WTC11 (cell line): ENCODE measurements at regions not wholly inside any gene's neighbourhood (a gene's known extent, or its start where the extent isn't known, plus 50 kb on each side); places are given as distances from the start of the nearest gene placed in this dataset.
"Not testable (repeated sequence)": the region's sequence is repeated elsewhere in the genome, so short reads cannot be mapped to it uniquely, and the experiment has no call there.

Source experiments
- ATAC-seq: fragments of 200-7000 bp; cut with Tn5 transposase; 2 replicates; pipeline ENCODE4 v1.10.0; 2021; ENCODE audit warnings: mild to moderate bottlenecking, moderate library complexity
- CTCF ChIA-PET: fragments of 300-600 bp; sonication (Branson Sonifier 250); formaldehyde crosslinking; loops from one replicate; lab custom pipeline; 2021; ENCODE audit warnings: antibody characterized with exemption; lab: Charles Lee
- POLR2A ChIA-PET: fragments of 350-600 bp; sonication (Branson Sonifier 250); formaldehyde crosslinking; loops from one replicate; lab custom pipeline; 2021; ENCODE audit warnings: antibody characterized with exemption; lab: Charles Lee
- DNase-seq: peaks from one replicate; pipeline ENCODE4 v3.0.0; 2021; ENCODE audit warnings: low spot score
- H3K27ac Mint-ChIP-seq: 2 replicates; pipeline ENCODE4 v1.8.0; 2021; ENCODE audit warnings: mixed read lengths
- H3K27me3 Mint-ChIP-seq: 2 replicates; pipeline ENCODE4 v1.8.0; 2021; ENCODE audit warnings: low read depth, mild to moderate bottlenecking, moderate library complexity, mixed read lengths
- H3K36me3 Mint-ChIP-seq: 2 replicates; pipeline ENCODE4 v1.8.0; 2021; ENCODE audit warnings: mixed read lengths
- H3K4me1 Mint-ChIP-seq: 2 replicates; pipeline ENCODE4 v1.8.0; 2022; ENCODE audit warnings: mixed read lengths
- H3K4me3 Mint-ChIP-seq: 2 replicates; pipeline ENCODE4 v1.8.0; 2021; ENCODE audit warnings: mild to moderate bottlenecking, moderate library complexity, mixed read lengths
- H3K9me3 Mint-ChIP-seq: 2 replicates; pipeline ENCODE4 v1.8.0; 2021; ENCODE audit warnings: mixed read lengths
- FOXP1 ChIP-seq: sonication (generic); formaldehyde crosslinking; IDR thresholded peaks from 2 replicates; pipeline ENCODE4 v1.8.0; 2022; ENCODE audit warnings: missing genetic modification reagents, mild to moderate bottlenecking, moderate library complexity, borderline replicate concordance
- GABPB1 ChIP-seq: sonication (generic); formaldehyde crosslinking; IDR thresholded peaks from 2 replicates; pipeline ENCODE4 v1.8.1; 2023; ENCODE audit warnings: mild to moderate bottlenecking, missing genetic modification reagents
- HMGA2 ChIP-seq: fragments of 250-450 bp; sonication (Bioruptor Pico); IDR thresholded peaks from 2 replicates; pipeline ENCODE4 v1.4.0; 2021; ENCODE audit warnings: mild to moderate bottlenecking, moderate library complexity
- IRF2 ChIP-seq: sonication (generic); formaldehyde crosslinking; IDR thresholded peaks from 2 replicates; pipeline ENCODE4 v1.8.0; 2022; ENCODE audit warnings: low read depth, missing genetic modification reagents, borderline replicate concordance
- MXD4 ChIP-seq: fragments of 250-450 bp; sonication (Bioruptor Pico); IDR thresholded peaks from 2 replicates; pipeline ENCODE4 v1.8.0; 2021; ENCODE audit warnings: mild to moderate bottlenecking, moderate library complexity, borderline replicate concordance
- NR3C1 ChIP-seq: sonication (generic); formaldehyde crosslinking; conservative IDR thresholded peaks from 2 replicates; pipeline ENCODE4 v1.8.1; 2023; ENCODE audit warnings: low read depth, mild to moderate bottlenecking, missing genetic modification reagents
- OVOL2 ChIP-seq: fragments of 250-450 bp; sonication (Bioruptor Pico); IDR thresholded peaks from 2 replicates; pipeline ENCODE4 v1.9.0; 2021; ENCODE audit warnings: mild to moderate bottlenecking, borderline replicate concordance
- SMAD3 ChIP-seq: sonication (generic); formaldehyde crosslinking; IDR thresholded peaks from 2 replicates; pipeline ENCODE4 v1.8.0; 2022; ENCODE audit warnings: missing genetic modification reagents, mild to moderate bottlenecking, borderline replicate concordance
- SOX15 ChIP-seq: fragments of 250-450 bp; sonication (Bioruptor Pico); IDR thresholded peaks from 2 replicates; pipeline ENCODE4 v1.9.0; 2021; ENCODE audit warnings: mild to moderate bottlenecking
- TCF7 ChIP-seq: sonication (generic); formaldehyde crosslinking; IDR thresholded peaks from 2 replicates; pipeline ENCODE4 v1.8.0; 2022; ENCODE audit warnings: mild to moderate bottlenecking, low read depth, missing genetic modification reagents, moderate library complexity
- TEAD4 ChIP-seq: sonication (generic); formaldehyde crosslinking; IDR thresholded peaks from 2 replicates; pipeline ENCODE4 v1.8.0; 2022; ENCODE audit warnings: mild to moderate bottlenecking, missing genetic modification reagents
- ZNF263 ChIP-seq: sonication (generic); formaldehyde crosslinking; IDR thresholded peaks from 2 replicates; pipeline ENCODE4 v1.8.1; 2022; ENCODE audit warnings: low read depth, mild to moderate bottlenecking, moderate library complexity, missing genetic modification reagents
- ZNF396 ChIP-seq: fragments of 250-450 bp; sonication (Bioruptor Pico); IDR thresholded peaks from 2 replicates; pipeline ENCODE4 v1.8.0; 2021; ENCODE audit warnings: mild to moderate bottlenecking, moderate library complexity, borderline replicate concordance
- TF ChIP-seq, protein P1 (sequence below): sonication (generic); formaldehyde crosslinking; IDR thresholded peaks from 2 replicates; pipeline ENCODE4 v1.8.1; 2023; ENCODE audit warnings: mild to moderate bottlenecking, missing genetic modification reagents
- TF ChIP-seq, protein P2 (sequence below): fragments of 250-450 bp; sonication (Bioruptor Pico); IDR thresholded peaks from 2 replicates; pipeline ENCODE4 v1.8.0; 2021; ENCODE audit warnings: mild to moderate bottlenecking
- TF ChIP-seq, protein P3 (sequence below): sonication (generic); formaldehyde crosslinking; IDR thresholded peaks from 2 replicates; pipeline ENCODE4 v1.8.1; 2023; ENCODE audit warnings: mild to moderate bottlenecking, missing genetic modification reagents
- TF ChIP-seq, protein P4 (sequence below): sonication (generic); formaldehyde crosslinking; IDR thresholded peaks from 2 replicates; pipeline ENCODE4 v1.8.0; 2022; ENCODE audit warnings: mild to moderate bottlenecking, missing genetic modification reagents
- TF ChIP-seq, protein P5 (sequence below): sonication (generic); formaldehyde crosslinking; IDR thresholded peaks from 2 replicates; pipeline ENCODE4 v1.8.1; 2023; ENCODE audit warnings: mild to moderate bottlenecking, missing genetic modification reagents, moderate library complexity
- TF ChIP-seq, protein P6 (sequence below): sonication (generic); formaldehyde crosslinking; IDR thresholded peaks from 2 replicates; pipeline ENCODE4 v1.8.1; 2022; ENCODE audit warnings: mild to moderate bottlenecking, missing genetic modification reagents, moderate library complexity, borderline replicate concordance
- TF ChIP-seq, protein P7 (sequence below): sonication (generic); formaldehyde crosslinking; IDR thresholded peaks from 2 replicates; pipeline ENCODE4 v1.8.1; 2023; ENCODE audit warnings: mild to moderate bottlenecking, missing genetic modification reagents, borderline replicate concordance

DNA sequence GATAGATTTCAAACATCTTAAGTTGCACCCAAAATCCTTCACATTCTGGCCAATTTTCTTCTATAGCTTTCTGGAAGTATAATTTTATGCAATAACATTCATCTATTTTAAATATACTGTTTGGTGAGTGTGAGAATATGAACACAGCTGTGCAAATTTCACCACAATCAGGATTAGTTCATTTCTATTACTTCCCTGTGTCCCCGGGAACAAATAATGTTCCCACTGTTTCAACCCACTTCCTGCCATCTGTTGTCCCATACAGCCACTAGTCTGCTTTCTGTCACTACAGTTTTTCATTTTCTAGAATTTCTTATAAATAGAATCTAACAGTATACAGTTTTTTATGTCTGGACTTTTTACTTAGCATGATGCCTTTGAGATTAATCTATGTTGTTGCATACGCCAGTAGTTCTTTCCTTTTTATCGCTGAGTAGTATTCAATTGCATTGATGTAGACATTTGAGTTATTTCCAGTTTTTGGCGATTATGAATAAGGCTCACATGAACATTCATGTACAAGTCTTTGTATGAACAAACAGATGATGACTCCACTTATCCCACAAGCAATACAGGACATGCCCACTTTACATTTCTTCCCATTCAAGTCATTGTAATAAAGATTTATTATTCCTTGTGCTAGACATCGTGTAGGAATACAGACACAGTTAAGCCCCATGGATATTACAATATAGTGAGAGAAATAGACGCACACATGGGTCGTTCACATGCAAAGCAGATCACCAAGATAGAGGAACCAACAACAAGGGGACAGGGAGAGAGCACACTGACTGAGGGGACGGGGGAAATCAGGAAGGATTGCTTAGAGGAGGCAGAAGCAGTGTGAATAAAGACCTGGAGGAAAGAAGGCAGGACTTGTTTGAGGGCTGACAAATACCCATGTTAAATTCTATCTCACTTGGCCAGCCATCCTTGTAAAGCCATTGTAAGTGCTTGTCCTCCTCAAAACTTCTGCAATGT, 72.9 kb upstream of the PAX8 start (continued):
- TF ChIP-seq, protein P1, sequence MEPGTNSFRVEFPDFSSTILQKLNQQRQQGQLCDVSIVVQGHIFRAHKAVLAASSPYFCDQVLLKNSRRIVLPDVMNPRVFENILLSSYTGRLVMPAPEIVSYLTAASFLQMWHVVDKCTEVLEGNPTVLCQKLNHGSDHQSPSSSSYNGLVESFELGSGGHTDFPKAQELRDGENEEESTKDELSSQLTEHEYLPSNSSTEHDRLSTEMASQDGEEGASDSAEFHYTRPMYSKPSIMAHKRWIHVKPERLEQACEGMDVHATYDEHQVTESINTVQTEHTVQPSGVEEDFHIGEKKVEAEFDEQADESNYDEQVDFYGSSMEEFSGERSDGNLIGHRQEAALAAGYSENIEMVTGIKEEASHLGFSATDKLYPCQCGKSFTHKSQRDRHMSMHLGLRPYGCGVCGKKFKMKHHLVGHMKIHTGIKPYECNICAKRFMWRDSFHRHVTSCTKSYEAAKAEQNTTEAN (CRISPR knock-in tag): no peak
- TF ChIP-seq, protein P2, sequence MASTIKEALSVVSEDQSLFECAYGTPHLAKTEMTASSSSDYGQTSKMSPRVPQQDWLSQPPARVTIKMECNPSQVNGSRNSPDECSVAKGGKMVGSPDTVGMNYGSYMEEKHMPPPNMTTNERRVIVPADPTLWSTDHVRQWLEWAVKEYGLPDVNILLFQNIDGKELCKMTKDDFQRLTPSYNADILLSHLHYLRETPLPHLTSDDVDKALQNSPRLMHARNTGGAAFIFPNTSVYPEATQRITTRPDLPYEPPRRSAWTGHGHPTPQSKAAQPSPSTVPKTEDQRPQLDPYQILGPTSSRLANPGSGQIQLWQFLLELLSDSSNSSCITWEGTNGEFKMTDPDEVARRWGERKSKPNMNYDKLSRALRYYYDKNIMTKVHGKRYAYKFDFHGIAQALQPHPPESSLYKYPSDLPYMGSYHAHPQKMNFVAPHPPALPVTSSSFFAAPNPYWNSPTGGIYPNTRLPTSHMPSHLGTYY (CRISPR knock-in tag): no peak
- TF ChIP-seq, protein P3, sequence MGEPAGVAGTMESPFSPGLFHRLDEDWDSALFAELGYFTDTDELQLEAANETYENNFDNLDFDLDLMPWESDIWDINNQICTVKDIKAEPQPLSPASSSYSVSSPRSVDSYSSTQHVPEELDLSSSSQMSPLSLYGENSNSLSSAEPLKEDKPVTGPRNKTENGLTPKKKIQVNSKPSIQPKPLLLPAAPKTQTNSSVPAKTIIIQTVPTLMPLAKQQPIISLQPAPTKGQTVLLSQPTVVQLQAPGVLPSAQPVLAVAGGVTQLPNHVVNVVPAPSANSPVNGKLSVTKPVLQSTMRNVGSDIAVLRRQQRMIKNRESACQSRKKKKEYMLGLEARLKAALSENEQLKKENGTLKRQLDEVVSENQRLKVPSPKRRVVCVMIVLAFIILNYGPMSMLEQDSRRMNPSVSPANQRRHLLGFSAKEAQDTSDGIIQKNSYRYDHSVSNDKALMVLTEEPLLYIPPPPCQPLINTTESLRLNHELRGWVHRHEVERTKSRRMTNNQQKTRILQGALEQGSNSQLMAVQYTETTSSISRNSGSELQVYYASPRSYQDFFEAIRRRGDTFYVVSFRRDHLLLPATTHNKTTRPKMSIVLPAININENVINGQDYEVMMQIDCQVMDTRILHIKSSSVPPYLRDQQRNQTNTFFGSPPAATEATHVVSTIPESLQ: no peak
- TF ChIP-seq TEAD4 (CRISPR knock-in tag) (no peak), SMAD3 (no peak), ZNF396 (no peak), IRF2 (CRISPR knock-in tag) (no peak), SOX15 (CRISPR knock-in tag) (no peak), ZNF263 (CRISPR knock-in tag) (no peak), MXD4 (CRISPR knock-in tag) (no peak), TCF7 (CRISPR knock-in tag) (no peak)
- TF ChIP-seq, protein P4, sequence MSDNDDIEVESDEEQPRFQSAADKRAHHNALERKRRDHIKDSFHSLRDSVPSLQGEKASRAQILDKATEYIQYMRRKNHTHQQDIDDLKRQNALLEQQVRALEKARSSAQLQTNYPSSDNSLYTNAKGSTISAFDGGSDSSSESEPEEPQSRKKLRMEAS (CRISPR knock-in tag): no peak
- TF ChIP-seq, protein P5, sequence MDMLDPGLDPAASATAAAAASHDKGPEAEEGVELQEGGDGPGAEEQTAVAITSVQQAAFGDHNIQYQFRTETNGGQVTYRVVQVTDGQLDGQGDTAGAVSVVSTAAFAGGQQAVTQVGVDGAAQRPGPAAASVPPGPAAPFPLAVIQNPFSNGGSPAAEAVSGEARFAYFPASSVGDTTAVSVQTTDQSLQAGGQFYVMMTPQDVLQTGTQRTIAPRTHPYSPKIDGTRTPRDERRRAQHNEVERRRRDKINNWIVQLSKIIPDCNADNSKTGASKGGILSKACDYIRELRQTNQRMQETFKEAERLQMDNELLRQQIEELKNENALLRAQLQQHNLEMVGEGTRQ (CRISPR knock-in tag): no peak

DNA sequence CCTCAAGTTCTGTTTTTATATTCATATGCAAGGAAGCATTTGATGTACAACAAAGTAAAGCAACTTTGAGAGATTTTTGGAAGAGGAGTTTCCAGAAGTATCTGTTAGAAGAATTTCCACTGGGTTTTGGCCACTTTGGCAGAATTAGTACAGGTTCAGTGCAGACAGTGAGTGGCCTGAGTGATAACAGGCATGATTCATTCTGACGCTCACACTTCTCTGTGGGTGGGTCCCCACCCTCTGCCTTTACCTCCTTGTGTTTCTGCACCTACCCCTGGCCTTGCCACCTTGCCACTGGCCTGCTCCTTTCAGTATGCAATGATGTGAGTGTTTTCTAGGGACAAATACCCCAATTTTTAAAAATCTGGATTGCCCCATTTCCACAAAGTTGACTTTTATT, 65.1 kb upstream of the PAX8 start:
- ATAC-seq, DNase-seq, H3K27me3 Mint-ChIP-seq, H3K4me1 Mint-ChIP-seq, H3K36me3 Mint-ChIP-seq, H3K9me3 Mint-ChIP-seq, H3K4me3 Mint-ChIP-seq, POLR2A ChIA-PET, CTCF ChIA-PET, H3K27ac Mint-ChIP-seq: not testable (repeated sequence)

DNA sequence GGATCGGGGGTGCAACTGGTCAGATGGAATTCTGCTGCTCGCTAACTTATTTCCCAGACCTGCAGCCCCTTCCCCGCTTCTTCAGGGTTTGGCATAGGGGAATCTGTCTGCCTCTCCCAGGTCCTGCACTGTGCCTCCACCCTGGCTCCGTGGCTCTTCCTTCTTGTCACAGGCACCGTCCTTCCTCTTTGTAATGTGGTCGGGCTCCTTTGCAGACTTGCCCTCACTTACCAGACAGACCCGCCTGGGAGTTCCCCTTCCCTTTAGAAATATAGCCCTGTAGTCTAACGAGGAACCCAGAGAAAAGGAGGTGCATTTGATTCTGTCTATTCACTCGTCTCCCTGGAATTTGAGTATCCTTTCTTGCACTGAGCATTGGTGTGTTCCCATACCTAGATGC, 63.9 kb upstream of the PAX8 start:
- no peak overlapping the region for H3K27ac Mint-ChIP-seq
- CTCF ChIA-PET: interaction anchor here (1.2 kb wide), 1 partner anchor 93 kb away, joined by 3 read pairs; no protein-coding TSS in a partner anchor
- no peaks in the 10 kb centered on the region for H3K36me3 Mint-ChIP-seq
- TF ChIP-seq GABPB1 (CRISPR knock-in tag) (no peak), HMGA2 (CRISPR knock-in tag) (no peak), OVOL2 (no peak), NR3C1 (CRISPR knock-in tag) (no peak), FOXP1 (CRISPR knock-in tag) (no peak)
- TF ChIP-seq, protein P6, sequence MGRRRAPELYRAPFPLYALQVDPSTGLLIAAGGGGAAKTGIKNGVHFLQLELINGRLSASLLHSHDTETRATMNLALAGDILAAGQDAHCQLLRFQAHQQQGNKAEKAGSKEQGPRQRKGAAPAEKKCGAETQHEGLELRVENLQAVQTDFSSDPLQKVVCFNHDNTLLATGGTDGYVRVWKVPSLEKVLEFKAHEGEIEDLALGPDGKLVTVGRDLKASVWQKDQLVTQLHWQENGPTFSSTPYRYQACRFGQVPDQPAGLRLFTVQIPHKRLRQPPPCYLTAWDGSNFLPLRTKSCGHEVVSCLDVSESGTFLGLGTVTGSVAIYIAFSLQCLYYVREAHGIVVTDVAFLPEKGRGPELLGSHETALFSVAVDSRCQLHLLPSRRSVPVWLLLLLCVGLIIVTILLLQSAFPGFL (CRISPR knock-in tag): no peak
- TF ChIP-seq, protein P7, sequence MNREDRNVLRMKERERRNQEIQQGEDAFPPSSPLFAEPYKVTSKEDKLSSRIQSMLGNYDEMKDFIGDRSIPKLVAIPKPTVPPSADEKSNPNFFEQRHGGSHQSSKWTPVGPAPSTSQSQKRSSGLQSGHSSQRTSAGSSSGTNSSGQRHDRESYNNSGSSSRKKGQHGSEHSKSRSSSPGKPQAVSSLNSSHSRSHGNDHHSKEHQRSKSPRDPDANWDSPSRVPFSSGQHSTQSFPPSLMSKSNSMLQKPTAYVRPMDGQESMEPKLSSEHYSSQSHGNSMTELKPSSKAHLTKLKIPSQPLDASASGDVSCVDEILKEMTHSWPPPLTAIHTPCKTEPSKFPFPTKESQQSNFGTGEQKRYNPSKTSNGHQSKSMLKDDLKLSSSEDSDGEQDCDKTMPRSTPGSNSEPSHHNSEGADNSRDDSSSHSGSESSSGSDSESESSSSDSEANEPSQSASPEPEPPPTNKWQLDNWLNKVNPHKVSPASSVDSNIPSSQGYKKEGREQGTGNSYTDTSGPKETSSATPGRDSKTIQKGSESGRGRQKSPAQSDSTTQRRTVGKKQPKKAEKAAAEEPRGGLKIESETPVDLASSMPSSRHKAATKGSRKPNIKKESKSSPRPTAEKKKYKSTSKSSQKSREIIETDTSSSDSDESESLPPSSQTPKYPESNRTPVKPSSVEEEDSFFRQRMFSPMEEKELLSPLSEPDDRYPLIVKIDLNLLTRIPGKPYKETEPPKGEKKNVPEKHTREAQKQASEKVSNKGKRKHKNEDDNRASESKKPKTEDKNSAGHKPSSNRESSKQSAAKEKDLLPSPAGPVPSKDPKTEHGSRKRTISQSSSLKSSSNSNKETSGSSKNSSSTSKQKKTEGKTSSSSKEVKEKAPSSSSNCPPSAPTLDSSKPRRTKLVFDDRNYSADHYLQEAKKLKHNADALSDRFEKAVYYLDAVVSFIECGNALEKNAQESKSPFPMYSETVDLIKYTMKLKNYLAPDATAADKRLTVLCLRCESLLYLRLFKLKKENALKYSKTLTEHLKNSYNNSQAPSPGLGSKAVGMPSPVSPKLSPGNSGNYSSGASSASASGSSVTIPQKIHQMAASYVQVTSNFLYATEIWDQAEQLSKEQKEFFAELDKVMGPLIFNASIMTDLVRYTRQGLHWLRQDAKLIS (CRISPR knock-in tag): no peak

More for the DNA sequence above, 63.9 kb upstream of the PAX8 start:
- Mint-ChIP-seq H3K27me3 (no peaks in the 10 kb centered on the region; the same call in 1 of the 2 replicates), H3K9me3 (no peaks in the 10 kb centered on the region), H3K4me3 (no peak overlapping the region), H3K4me1 (no peaks in the 10 kb centered on the region)
- ATAC-seq (no peak), DNase-seq (no peak)
- POLR2A ChIA-PET: no interaction called here
